ENCODE measurements at regions not wholly inside any gene's neighbourhood (a gene's known extent, or its start where the extent isn't known, plus 50 kb on each side); places are given as distances from the start of the nearest gene placed in this dataset.
"Not testable (repeated sequence)": the region's sequence is repeated elsewhere in the genome, so short reads cannot be mapped to it uniquely, and the experiment has no call there.

GRCh38 chr14:53220914-53221313 lies 67.8 kb upstream of the DDHD1 start:
- no peak overlapping the region for H3K4me3 ChIP-seq (ENCODE audit: low read depth, low read length)
- ChIA-PET POLR2A (no interaction called here), CTCF (no interaction called here)
- no peak for DNase-seq (ENCODE audit: low read depth, low spot score)
- TF ChIP-seq, protein P1, sequence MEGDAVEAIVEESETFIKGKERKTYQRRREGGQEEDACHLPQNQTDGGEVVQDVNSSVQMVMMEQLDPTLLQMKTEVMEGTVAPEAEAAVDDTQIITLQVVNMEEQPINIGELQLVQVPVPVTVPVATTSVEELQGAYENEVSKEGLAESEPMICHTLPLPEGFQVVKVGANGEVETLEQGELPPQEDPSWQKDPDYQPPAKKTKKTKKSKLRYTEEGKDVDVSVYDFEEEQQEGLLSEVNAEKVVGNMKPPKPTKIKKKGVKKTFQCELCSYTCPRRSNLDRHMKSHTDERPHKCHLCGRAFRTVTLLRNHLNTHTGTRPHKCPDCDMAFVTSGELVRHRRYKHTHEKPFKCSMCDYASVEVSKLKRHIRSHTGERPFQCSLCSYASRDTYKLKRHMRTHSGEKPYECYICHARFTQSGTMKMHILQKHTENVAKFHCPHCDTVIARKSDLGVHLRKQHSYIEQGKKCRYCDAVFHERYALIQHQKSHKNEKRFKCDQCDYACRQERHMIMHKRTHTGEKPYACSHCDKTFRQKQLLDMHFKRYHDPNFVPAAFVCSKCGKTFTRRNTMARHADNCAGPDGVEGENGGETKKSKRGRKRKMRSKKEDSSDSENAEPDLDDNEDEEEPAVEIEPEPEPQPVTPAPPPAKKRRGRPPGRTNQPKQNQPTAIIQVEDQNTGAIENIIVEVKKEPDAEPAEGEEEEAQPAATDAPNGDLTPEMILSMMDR (IDR thresholded peaks at IDR 0.05; ENCODE audit: insufficient read depth, low read length, missing control alignments), result no peak

DNA sequence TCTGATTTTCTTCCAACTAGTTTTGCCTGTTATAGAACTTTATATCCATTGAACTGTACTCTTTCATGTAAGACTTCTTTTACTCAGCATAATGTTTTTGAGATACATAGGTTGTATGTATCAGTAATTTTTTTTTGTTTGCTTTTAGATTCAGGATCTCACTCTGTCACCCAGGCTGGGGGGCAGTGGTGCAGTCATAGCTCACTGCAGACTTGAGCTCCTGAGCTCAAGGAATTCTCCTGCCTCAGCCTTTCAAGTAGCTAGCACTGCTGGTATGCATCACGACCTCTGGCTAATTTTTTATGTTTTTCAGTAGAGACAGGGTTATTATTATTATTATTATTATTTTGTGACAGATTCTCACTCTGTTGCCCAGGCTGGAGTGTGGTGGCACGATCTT lies 65.0 kb upstream of the DDHD1 start:
- no peak for DNase-seq (ENCODE audit: low read depth, low spot score)
- TF ChIP-seq, protein P1 (IDR thresholded peaks at IDR 0.05; ENCODE audit: insufficient read depth, low read length, missing control alignments), result no peak
- POLR2A ChIA-PET, result no interaction called here
- CTCF ChIA-PET, result interaction anchor here (1.2 to 1.9 kb wide), 2 partner anchors 14 to 66 kb away, joined by 5 to 7 read pairs; no protein-coding TSS in a partner anchor
- peak overlapping the region; percentile 58 for H3K4me3 ChIP-seq (ENCODE audit: low read depth, low read length)

GRCh38 chr14:53217316-53217994 lies 64.3 kb upstream of the DDHD1 start:
- peak overlapping the region; percentile 58 for H3K4me3 ChIP-seq (ENCODE audit: low read depth, low read length)
- CTCF ChIA-PET, result interaction anchor here (1.1 to 1.9 kb wide), 3 partner anchors 11 to 65 kb away, joined by 4 to 7 read pairs (median 5); no protein-coding TSS in a partner anchor
- DNase-seq (ENCODE audit: low read depth, low spot score), result no peak
- TF ChIP-seq, protein P1 (IDR thresholded peaks at IDR 0.05; ENCODE audit: insufficient read depth, low read length, missing control alignments), result peak; percentile 42
- POLR2A ChIA-PET, result no interaction called here

DNA sequence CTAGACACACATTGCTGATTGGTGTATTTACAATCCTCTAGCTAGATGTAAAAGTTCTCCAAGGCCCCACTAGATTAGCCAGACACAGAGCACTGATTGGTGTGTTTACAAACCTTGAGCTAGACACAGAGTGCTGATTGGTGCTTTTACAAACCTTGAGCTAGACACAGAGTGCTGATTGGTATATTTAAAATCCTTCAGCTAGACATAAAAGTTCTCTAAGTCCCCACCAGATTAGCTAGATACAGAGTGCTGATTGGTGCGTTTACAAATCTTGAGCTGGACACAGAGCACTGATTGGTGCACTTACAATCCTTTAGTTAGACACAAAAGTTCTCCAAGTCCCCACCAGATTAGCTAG lies 63.8 kb upstream of the DDHD1 start:
- CTCF ChIA-PET, result interaction anchor here (1.1 to 1.9 kb wide), 2 partner anchors 11 to 65 kb away, joined by 4 to 7 read pairs; no protein-coding TSS in a partner anchor
- POLR2A ChIA-PET; H3K4me3 ChIP-seq (ENCODE audit: low read depth, low read length); DNase-seq (ENCODE audit: low read depth, low spot score): not testable (repeated sequence)

DNA sequence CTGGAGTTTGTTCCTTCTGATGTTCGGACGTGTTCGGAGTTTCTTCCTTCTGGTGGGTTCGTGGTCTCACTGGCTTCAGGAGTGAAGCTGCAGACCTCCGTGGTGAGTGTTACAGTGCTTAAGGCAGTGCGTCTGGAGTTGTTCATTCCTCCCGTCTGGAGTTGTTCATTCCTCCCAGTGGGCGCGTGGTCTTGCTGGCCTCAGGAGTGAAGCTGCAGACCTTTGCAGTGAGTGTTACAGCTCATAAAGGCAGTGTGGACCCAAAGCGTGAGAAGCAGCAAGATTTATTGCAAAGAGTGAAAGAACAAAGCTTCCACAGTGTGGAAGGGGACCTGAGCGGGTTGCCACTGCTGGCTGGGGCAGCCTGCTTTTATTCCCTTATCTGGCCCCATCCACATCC lies 63.4 kb upstream of the DDHD1 start:
- CTCF ChIA-PET, result interaction anchor here (1.9 kb wide), 1 partner anchor 64 kb away, joined by 7 read pairs; no protein-coding TSS in a partner anchor
- POLR2A ChIA-PET, result not testable (repeated sequence)

DNA sequence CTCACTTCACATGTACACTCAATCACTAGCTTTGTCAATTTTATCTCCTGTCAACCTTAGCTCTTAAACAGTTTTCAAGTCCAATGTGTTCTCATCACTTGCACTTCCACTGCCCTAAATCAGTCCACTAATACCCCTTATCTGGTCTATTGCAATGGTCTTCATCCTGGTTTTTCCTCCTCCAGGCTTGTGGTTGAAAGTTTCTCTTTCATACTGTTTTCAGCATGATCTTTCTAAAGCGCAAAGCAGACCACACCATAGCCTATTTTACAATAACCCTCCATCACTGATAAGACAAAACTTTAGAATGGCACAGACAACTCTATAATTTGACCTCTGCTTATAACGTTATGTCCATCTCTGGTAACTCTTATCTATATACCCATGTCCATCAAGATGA lies 62.0 kb upstream of the DDHD1 start:
- CTCF ChIA-PET, result no interaction called here
- no peak for DNase-seq (ENCODE audit: low read depth, low spot score)
- H3K4me3 ChIP-seq (ENCODE audit: low read depth, low read length), result no peak overlapping the region
- TF ChIP-seq, protein P1 (IDR thresholded peaks at IDR 0.05; ENCODE audit: insufficient read depth, low read length, missing control alignments), result no peak
- POLR2A ChIA-PET, result no interaction called here

More for the DNA sequence above, 63.4 kb upstream of the DDHD1 start:
- H3K4me3 ChIP-seq (ENCODE audit: low read depth, low read length); DNase-seq (ENCODE audit: low read depth, low spot score): not testable (repeated sequence)

GRCh38 chr14:53214384-53214783 lies 61.3 kb upstream of the DDHD1 start:
- TF ChIP-seq, protein P1 (IDR thresholded peaks at IDR 0.05; ENCODE audit: insufficient read depth, low read length, missing control alignments), result no peak
- POLR2A ChIA-PET, result no interaction called here
- CTCF ChIA-PET, result interaction anchor here (0.9 to 1.1 kb wide), 2 partner anchors 10 to 158 kb away, joined by 3 read pairs; no protein-coding TSS in a partner anchor
- no peak overlapping the region for H3K4me3 ChIP-seq (ENCODE audit: low read depth, low read length)
- no peak for DNase-seq (ENCODE audit: low read depth, low spot score)
